Upper lobe of right lung (tissue), 1 donor: ENCODE measurements at regions not wholly inside any gene's neighbourhood (a gene's known extent, or its start where the extent isn't known, plus 50 kb on each side); places are given as distances from the start of the nearest gene placed in this dataset.

Experiments used
- ATAC-seq: fragments of 200-7000 bp; cut with Tn5 transposase; one replicate; pipeline ENCODE4 v1.9.1; 2020; ENCODE audit warnings: mild to moderate bottlenecking, moderate library complexity
- DNase-seq: peaks from one replicate; pipeline ENCODE4 v3.0.0-alpha.2; 2020
- H3K27ac ChIP-seq: fragments of 200-600 bp; one replicate; pipeline ENCODE4 v1.8.0; 2022
- H3K27me3 ChIP-seq: fragments of 200-600 bp; one replicate; pipeline ENCODE4 v1.8.0; 2022; ENCODE audit warnings: mild to moderate bottlenecking
- H3K36me3 ChIP-seq: fragments of 200-600 bp; one replicate; pipeline ENCODE4 v1.8.0; 2022
- H3K4me1 ChIP-seq: fragments of 200-600 bp; one replicate; pipeline ENCODE4 v1.8.0; 2022
- H3K4me3 ChIP-seq: fragments of 200-600 bp; one replicate; pipeline ENCODE4 v1.8.0; 2022; ENCODE audit warnings: mild to moderate bottlenecking
- H3K9me3 ChIP-seq: fragments of 200-600 bp; one replicate; pipeline ENCODE4 v1.8.0; 2022
- CTCF ChIP-seq: fragments of 200-600 bp; IDR thresholded peaks from one replicate; pipeline ENCODE4 v1.8.0; 2022; ENCODE audit warnings: antibody characterized with exemption
- intact Hi-C: fragments of 100-400 bp; cut with DNase I; formaldehyde crosslinking; loops from one replicate; pipeline ENCODE4 v1.11.0; 2022
- donor health status: DM: no; HTN: yes; CAD: no; lungs with severe emphysema.

GRCh38 chr1:164991763-164992314 is 364.7 kb downstream of the LMX1A start:
- H3K9me3 ChIP-seq, result no peaks in the 10 kb centered on the region
- no peak overlapping the region for H3K4me3 ChIP-seq
- DNase-seq (no peak), ATAC-seq (no peak)
- H3K4me1 ChIP-seq, result no peaks in the 10 kb centered on the region
- no peaks in the 10 kb centered on the region for H3K27me3 ChIP-seq
- H3K36me3 ChIP-seq, result no peaks in the 10 kb centered on the region
- intact Hi-C loops, result no loop called here
- no peak for TF ChIP-seq CTCF
- no peak overlapping the region for H3K27ac ChIP-seq

GRCh38 chr1:164983023-164983650 is 373.4 kb downstream of the LMX1A start:
- no peaks in the 10 kb centered on the region for H3K9me3 ChIP-seq
- H3K4me3 ChIP-seq, result no peak overlapping the region
- no peaks in the 10 kb centered on the region for H3K4me1 ChIP-seq
- ATAC-seq (no peak), DNase-seq (no peak)
- H3K27me3 ChIP-seq, result no peaks in the 10 kb centered on the region
- no peak for TF ChIP-seq CTCF
- H3K27ac ChIP-seq, result no peak overlapping the region
- no peaks in the 10 kb centered on the region for H3K36me3 ChIP-seq
- intact Hi-C loops, result no loop called here

- no peaks in the 10 kb centered on the region for H3K9me3 ChIP-seq
- ATAC-seq (no peak), DNase-seq (no peak)
- no peak for TF ChIP-seq CTCF
- no peak overlapping the region for H3K4me3 ChIP-seq
- H3K36me3 ChIP-seq, result no peaks in the 10 kb centered on the region
- H3K27ac ChIP-seq, result no peak overlapping the region
- intact Hi-C loops, result no loop called here
- no peaks in the 10 kb centered on the region for H3K4me1 ChIP-seq
- no peaks in the 10 kb centered on the region for H3K27me3 ChIP-seq
Observed at GRCh38 chr1:164982545-164982944, 374.0 kb downstream of the LMX1A start.

GRCh38 chr1:164977561-164977960 is 379.0 kb downstream of the LMX1A start:
- no peak for ATAC-seq
- TF ChIP-seq CTCF, result no peak
- intact Hi-C loops, result no loop called here

GRCh38 chr1:164971921-164972415 is 384.5 kb downstream of the LMX1A start:
- H3K27ac ChIP-seq, result no peak overlapping the region
- intact Hi-C loops, result no loop called here
- no peak overlapping the region for H3K4me3 ChIP-seq

More at GRCh38 chr1:164977561-164977960, 379.0 kb downstream of the LMX1A start:
- Histone ChIP-seq H3K4me1 (no peaks in the 10 kb centered on the region), H3K9me3 (no peaks in the 10 kb centered on the region), H3K36me3 (no peaks in the 10 kb centered on the region), H3K27me3 (no peaks in the 10 kb centered on the region), H3K27ac (no peak overlapping the region), H3K4me3 (no peak overlapping the region)
- DNase-seq, result no peak

More at GRCh38 chr1:164971921-164972415, 384.5 kb downstream of the LMX1A start:
- Histone ChIP-seq H3K27me3 (no peaks in the 10 kb centered on the region), H3K9me3 (no peaks in the 10 kb centered on the region), H3K4me1 (no peaks in the 10 kb centered on the region), H3K36me3 (no peaks in the 10 kb centered on the region)
- no peak for ATAC-seq
- no peak for TF ChIP-seq CTCF
- no peak for DNase-seq
